ENCODE measurements at regions not wholly inside any gene's neighbourhood (a gene's known extent, or its start where the extent isn't known, plus 50 kb on each side); places are given as distances from the start of the nearest gene placed in this dataset.
"Not testable (repeated sequence)": the region's sequence is repeated elsewhere in the genome, so short reads cannot be mapped to it uniquely, and the experiment has no call there.

- TF ChIP-seq CTCF (IDR thresholded peaks at IDR 0.05; ENCODE audit: insufficient read depth, missing control alignments): no peak
- FAIRE-seq (no peak), DNase-seq (ENCODE audit: insufficient read length, low spot score) (no peak)
These were observed 273.4 kb upstream of the SLC16A7 start for GRCh38 chr12:59322473-59322872.

- no peak for TF ChIP-seq CTCF (IDR thresholded peaks at IDR 0.05; ENCODE audit: insufficient read depth, missing control alignments)
- FAIRE-seq: no peak
- DNase-seq (ENCODE audit: insufficient read length, low spot score): no peak
These were observed 274.6 kb upstream of the SLC16A7 start for GRCh38 chr12:59321278-59321677.

- no peak for TF ChIP-seq CTCF (IDR thresholded peaks at IDR 0.05; ENCODE audit: insufficient read depth, missing control alignments)
- DNase-seq (ENCODE audit: insufficient read length, low spot score) (no peak), FAIRE-seq (no peak)
These were observed 275.7 kb upstream of the SLC16A7 start for GRCh38 chr12:59320112-59320511.

- no peak for DNase-seq (ENCODE audit: insufficient read length, low spot score)
- no peak for TF ChIP-seq CTCF (IDR thresholded peaks at IDR 0.05; ENCODE audit: insufficient read depth, missing control alignments)
- FAIRE-seq: no peak
These were observed 276.9 kb upstream of the SLC16A7 start for GRCh38 chr12:59318940-59319339.

- FAIRE-seq (no peak), DNase-seq (ENCODE audit: insufficient read length, low spot score) (no peak)
- no peak for TF ChIP-seq CTCF (IDR thresholded peaks at IDR 0.05; ENCODE audit: insufficient read depth, missing control alignments)
These were observed 278.2 kb upstream of the SLC16A7 start for GRCh38 chr12:59317598-59317997.

- DNase-seq (ENCODE audit: insufficient read length, low spot score) (no peak), FAIRE-seq (no peak)
- no peak for TF ChIP-seq CTCF (IDR thresholded peaks at IDR 0.05; ENCODE audit: insufficient read depth, missing control alignments)
These were observed 278.9 kb upstream of the SLC16A7 start for GRCh38 chr12:59316938-59317337.

GRCh38 chr12:59316354-59316753 lies 279.5 kb upstream of the SLC16A7 start:
- FAIRE-seq; DNase-seq (ENCODE audit: insufficient read length, low spot score): not testable (repeated sequence)

GRCh38 chr12:59314209-59314608 lies 281.6 kb upstream of the SLC16A7 start:
- DNase-seq (ENCODE audit: insufficient read length, low spot score) (no peak), FAIRE-seq (no peak)
- no peak for TF ChIP-seq CTCF (IDR thresholded peaks at IDR 0.05; ENCODE audit: insufficient read depth, missing control alignments)
